Osteoblast (primary cell): ENCODE measurements at regions not wholly inside any gene's neighbourhood (a gene's known extent, or its start where the extent isn't known, plus 50 kb on each side); places are given as distances from the start of the nearest gene placed in this dataset.

Experiments
- DNase-seq: peaks from one replicate; pipeline ENCODE4 v3.0.0; 2011; ENCODE audit warnings: low spot score, mixed read lengths; ENCODE audit not compliant: insufficient read length; ENCODE audit errors: missing footprints
- H2AFZ ChIP-seq: 2 replicates; pipeline ENCODE4 v1.6.0; 2011; ENCODE audit warnings: mild to moderate bottlenecking, low read length
- H3K27ac ChIP-seq: 2 replicates; pipeline ENCODE4 v1.5.1; 2011; ENCODE audit warnings: mild to moderate bottlenecking, low read depth, low read length, moderate library complexity
- H3K27me3 ChIP-seq: 2 replicates; pipeline ENCODE4 v1.6.0; 2012; ENCODE audit warnings: mild to moderate bottlenecking, control low read depth, inconsistent platforms, low read length, moderate library complexity; ENCODE audit not compliant: insufficient read depth
- H3K36me3 ChIP-seq: 2 replicates; pipeline ENCODE4 v1.5.1; 2011; ENCODE audit warnings: mild to moderate bottlenecking, low read length, control low read depth, moderate library complexity; ENCODE audit not compliant: insufficient read depth
- H3K4me1 ChIP-seq: 2 replicates; pipeline ENCODE4 v1.5.1; 2011; ENCODE audit warnings: mild to moderate bottlenecking, low read length, control low read depth, moderate library complexity; ENCODE audit not compliant: insufficient read depth
- H3K4me2 ChIP-seq: 2 replicates; pipeline ENCODE4 v1.6.0; 2011; ENCODE audit warnings: mild to moderate bottlenecking, low read length; ENCODE audit not compliant: insufficient read depth
- H3K4me3 ChIP-seq: fragments of 200-600 bp; sonication (generic); 3 replicates; pipeline ENCODE4 v1.5.1; 2012; ENCODE audit warnings: mild to moderate bottlenecking, low read length, inconsistent platforms; ENCODE audit not compliant: insufficient read depth
- H3K79me2 ChIP-seq: 2 replicates; pipeline ENCODE4 v1.6.0; 2012; ENCODE audit warnings: mild to moderate bottlenecking, low read length, control low read depth, inconsistent platforms; ENCODE audit not compliant: insufficient read depth
- H3K9me3 ChIP-seq: 2 replicates; pipeline ENCODE4 v1.5.1; 2011; ENCODE audit warnings: low read depth, low read length, control low read depth
- H4K20me1 ChIP-seq: 2 replicates; pipeline ENCODE4 v1.6.0; 2012; ENCODE audit warnings: mild to moderate bottlenecking, low read length, control low read depth; ENCODE audit not compliant: insufficient read depth
- CTCF ChIP-seq: IDR thresholded peaks from 2 replicates; pipeline ENCODE4 v1.5.1; 2011; ENCODE audit warnings: mild to moderate bottlenecking, low read depth, low read length, moderate library complexity; ENCODE audit errors: extremely low read depth

GRCh38 chr10:44267007-44267406 lies 117.9 kb downstream of the CXCL12 start:
- no peak overlapping the region for H2AFZ ChIP-seq
- no peaks in the 10 kb centered on the region for H3K9me3 ChIP-seq
- no peak overlapping the region for H3K27ac ChIP-seq
- no peak for DNase-seq
- H3K79me2 ChIP-seq, result no peaks in the 10 kb centered on the region
- no peak overlapping the region for H3K4me2 ChIP-seq
- peaks cover 25% of the 10 kb centered on the region for H3K4me1 ChIP-seq
- H3K27me3 ChIP-seq, result no peaks in the 10 kb centered on the region
- no peak overlapping the region for H3K4me3 ChIP-seq
- no peaks in the 10 kb centered on the region for H4K20me1 ChIP-seq
- no peaks in the 10 kb centered on the region for H3K36me3 ChIP-seq
- TF ChIP-seq CTCF, result no peak

GRCh38 chr10:44264244-44264643 lies 120.7 kb downstream of the CXCL12 start:
- Histone ChIP-seq H3K9me3 (no peaks in the 10 kb centered on the region), H4K20me1 (no peaks in the 10 kb centered on the region), H2AFZ (peak overlapping the region; percentile 41), H3K27me3 (no peaks in the 10 kb centered on the region), H3K79me2 (no peaks in the 10 kb centered on the region), H3K36me3 (no peaks in the 10 kb centered on the region), H3K4me1 (peaks cover 34% of the 10 kb centered on the region), H3K4me3 (no peak overlapping the region), H3K4me2 (no peak overlapping the region), H3K27ac (peak overlapping the region; percentile 18)
- TF ChIP-seq CTCF, result no peak
- no peak for DNase-seq

GRCh38 chr10:44263771-44264170 lies 121.1 kb downstream of the CXCL12 start:
- Histone ChIP-seq H3K27me3 (no peaks in the 10 kb centered on the region), H3K27ac (peak overlapping the region; percentile 18), H3K4me3 (no peak overlapping the region), H3K4me1 (peaks cover 34% of the 10 kb centered on the region), H4K20me1 (no peaks in the 10 kb centered on the region), H3K4me2 (peak overlapping the region; percentile 6), H3K9me3 (no peaks in the 10 kb centered on the region), H3K79me2 (no peaks in the 10 kb centered on the region), H2AFZ (peak overlapping the region; percentile 41), H3K36me3 (no peaks in the 10 kb centered on the region)
- DNase-seq, result no peak
- TF ChIP-seq CTCF, result no peak

- Histone ChIP-seq H3K4me1 (peaks cover 34% of the 10 kb centered on the region), H2AFZ (no peak overlapping the region), H3K9me3 (no peaks in the 10 kb centered on the region), H4K20me1 (no peaks in the 10 kb centered on the region), H3K27me3 (no peaks in the 10 kb centered on the region), H3K27ac (peak overlapping the region; percentile 85), H3K79me2 (no peaks in the 10 kb centered on the region), H3K4me3 (no peak overlapping the region), H3K36me3 (no peaks in the 10 kb centered on the region), H3K4me2 (no peak overlapping the region)
- no peak for DNase-seq
- TF ChIP-seq CTCF, result no peak
Measured at GRCh38 chr10:44262551-44263251, 122.2 kb downstream of the CXCL12 start.
